ENCODE measurements at regions not wholly inside any gene's neighbourhood (a gene's known extent, or its start where the extent isn't known, plus 50 kb on each side); places are given as distances from the start of the nearest gene placed in this dataset.

- no peak for TF ChIP-seq CTCF (conservative IDR thresholded peaks at IDR 0.05; ENCODE audit: low read depth, low read length)
- TF ChIP-seq POLR2A (IDR thresholded peaks at IDR 0.05; ENCODE audit: low read depth, low read length), result no peak
- no peak for TF ChIP-seq CEBPB (IDR thresholded peaks at IDR 0.05; ENCODE audit: low read depth, low read length)
- TF ChIP-seq RFX5 (IDR thresholded peaks at IDR 0.05; ENCODE audit: low read depth, low read length), result no peak
- no peak for TF ChIP-seq RAD21 (IDR thresholded peaks at IDR 0.05; ENCODE audit: low read length)
- TF ChIP-seq MXI1 (IDR thresholded peaks at IDR 0.05; ENCODE audit: borderline replicate concordance, low read depth, low read length), result no peak
- no peak for TF ChIP-seq BHLHE40 (IDR thresholded peaks at IDR 0.05; ENCODE audit: low read depth, low read length)
- no peak for TF ChIP-seq SMC3 (IDR thresholded peaks at IDR 0.05; ENCODE audit: low read depth, low read length)
- TF ChIP-seq ELK1 (IDR thresholded peaks at IDR 0.05; ENCODE audit: borderline replicate concordance, low read depth, low read length), result no peak
- no peak for TF ChIP-seq USF2 (IDR thresholded peaks at IDR 0.05; ENCODE audit: low read depth, low read length)
- no peak for TF ChIP-seq MAFK (IDR thresholded peaks at IDR 0.05; ENCODE audit: low read depth, low read length)
- TF ChIP-seq MAZ (IDR thresholded peaks at IDR 0.05; ENCODE audit: borderline replicate concordance, low read depth, low read length), result no peak
- no peak for TF ChIP-seq FOS (IDR thresholded peaks at IDR 0.05; ENCODE audit: low read depth, low read length)
- TF ChIP-seq RCOR1 (IDR thresholded peaks at IDR 0.05; ENCODE audit: insufficient replicate concordance, low read length), result no peak
These were observed 770.4 kb downstream of the ETS1 start for GRCh38 chr11:127816962-127817361.
